Stimulated activated naive CD4-positive, alpha-beta T cell treated with Interleukin-2 at 50 U/mL for 16 hours (primary cell): ENCODE measurements at regions not wholly inside any gene's neighbourhood (a gene's known extent, or its start where the extent isn't known, plus 50 kb on each side); places are given as distances from the start of the nearest gene placed in this dataset.
A peak's percentile ranks its signal among the peaks of the same experiment; 100 is the strongest.

Source experiments
- DNase-seq: peaks from one replicate; lab custom pipeline; 2025; lab: John Stamatoyannopoulos, UW

- DNase-seq: no peak
Measured at GRCh38 chr2:204109681-204110080, 173.1 kb downstream of the ICOS start.

- peak; percentile 55 for DNase-seq
Measured at GRCh38 chr2:204110338-204110741, 173.8 kb downstream of the ICOS start.

GRCh38 chr2:204110751-204111516, 174.4 kb downstream of the ICOS start:
- DNase-seq: no peak

- DNase-seq: no peak
Measured at GRCh38 chr2:204112084-204112770, 175.7 kb downstream of the ICOS start.

GRCh38 chr2:204114295-204115136, 178.0 kb downstream of the ICOS start:
- no peak for DNase-seq

- DNase-seq: no peak
Measured at GRCh38 chr2:204115137-204116056, 178.8 kb downstream of the ICOS start.

GRCh38 chr2:204116159-204116792, 179.7 kb downstream of the ICOS start:
- no peak for DNase-seq

GRCh38 chr2:204122425-204122824, 185.9 kb downstream of the ICOS start:
- no peak for DNase-seq

- no peak for DNase-seq
Measured at GRCh38 chr2:204124140-204124750, 187.7 kb downstream of the ICOS start.

- no peak for DNase-seq
Measured at GRCh38 chr2:204126705-204127104, 190.1 kb downstream of the ICOS start.

- no peak for DNase-seq
Measured at GRCh38 chr2:204127238-204127637, 190.7 kb downstream of the ICOS start.

- DNase-seq: no peak
Measured at GRCh38 chr2:204129591-204130294, 193.2 kb downstream of the ICOS start.

- DNase-seq: no peak
Measured at GRCh38 chr2:204131621-204132020, 195.1 kb downstream of the ICOS start.

GRCh38 chr2:204133476-204133875, 196.9 kb downstream of the ICOS start:
- no peak for DNase-seq

GRCh38 chr2:204134421-204134820, 197.9 kb downstream of the ICOS start:
- DNase-seq: no peak

GRCh38 chr2:204135752-204136151, 199.2 kb downstream of the ICOS start:
- no peak for DNase-seq

GRCh38 chr2:204138206-204138605, 201.6 kb downstream of the ICOS start:
- DNase-seq: no peak

- no peak for DNase-seq
Measured at GRCh38 chr2:204140246-204140645, 203.7 kb downstream of the ICOS start.

- no peak for DNase-seq
Measured at GRCh38 chr2:204143216-204144014, 206.9 kb downstream of the ICOS start.
